ENCODE measurements at regions not wholly inside any gene's neighbourhood (a gene's known extent, or its start where the extent isn't known, plus 50 kb on each side); places are given as distances from the start of the nearest gene placed in this dataset.

DNA sequence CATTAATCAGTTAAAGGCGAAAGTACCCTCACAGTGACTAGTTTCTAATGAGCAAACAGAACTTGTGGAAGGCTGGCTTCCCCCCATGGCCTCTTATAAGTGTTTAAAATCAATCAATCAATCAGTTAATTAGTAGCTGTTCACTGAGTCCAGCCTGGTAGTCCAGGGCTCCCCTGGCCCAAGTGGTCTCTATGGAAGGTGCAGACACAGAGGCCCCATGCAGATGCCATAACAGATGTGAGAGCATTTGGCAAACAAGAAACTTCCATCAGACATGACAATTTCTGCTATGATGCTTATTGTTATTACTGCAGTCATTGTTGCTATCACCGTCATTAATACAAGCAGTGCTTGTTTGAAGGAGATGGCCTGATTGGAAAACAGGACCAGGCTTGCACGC is 179.0 kb upstream of the TSHZ3 start:
- Histone ChIP-seq H3K4me3 (no peak overlapping the region), H3K27ac (no peak overlapping the region), H3K9me3 (peaks cover 8 to 10% of the 10 kb centered on the region in 2 donors), H3K4me1 (no peaks in the 10 kb centered on the region), H3K27me3 (no peaks in the 10 kb centered on the region), H3K36me3 (peaks cover 0 to 8% (median 0%) of the 10 kb centered on the region in 4 donors)
- intact Hi-C loops (cut with DNase I; ENCODE audit: low total_unique reads) (no loop called here), in situ Hi-C loops (cut with MboI; ENCODE audit: low pct_ligation_motif_present in 1 of 4, low pct_unique_long_range_greater_than_20kb in 1 of 4, low sequenced_read_pairs in 3 of 4) (no loop called here)
- no peak for DNase-seq
- 90% methylated on average over 3 of the region's 3 CpGs; no CpG with 5 or more reads in 1 of the 2 donors for WGBS, 2 donors (ENCODE audit: low coverage in 1 of 2)
- TF ChIP-seq POLR2A (IDR thresholded peaks at IDR 0.05) (no peak), POLR2AphosphoS5 (IDR thresholded peaks at IDR 0.05) (no peak), EP300 (IDR thresholded peaks at IDR 0.05; ENCODE audit: low read depth) (no peak)
- TF ChIP-seq, protein P1, sequence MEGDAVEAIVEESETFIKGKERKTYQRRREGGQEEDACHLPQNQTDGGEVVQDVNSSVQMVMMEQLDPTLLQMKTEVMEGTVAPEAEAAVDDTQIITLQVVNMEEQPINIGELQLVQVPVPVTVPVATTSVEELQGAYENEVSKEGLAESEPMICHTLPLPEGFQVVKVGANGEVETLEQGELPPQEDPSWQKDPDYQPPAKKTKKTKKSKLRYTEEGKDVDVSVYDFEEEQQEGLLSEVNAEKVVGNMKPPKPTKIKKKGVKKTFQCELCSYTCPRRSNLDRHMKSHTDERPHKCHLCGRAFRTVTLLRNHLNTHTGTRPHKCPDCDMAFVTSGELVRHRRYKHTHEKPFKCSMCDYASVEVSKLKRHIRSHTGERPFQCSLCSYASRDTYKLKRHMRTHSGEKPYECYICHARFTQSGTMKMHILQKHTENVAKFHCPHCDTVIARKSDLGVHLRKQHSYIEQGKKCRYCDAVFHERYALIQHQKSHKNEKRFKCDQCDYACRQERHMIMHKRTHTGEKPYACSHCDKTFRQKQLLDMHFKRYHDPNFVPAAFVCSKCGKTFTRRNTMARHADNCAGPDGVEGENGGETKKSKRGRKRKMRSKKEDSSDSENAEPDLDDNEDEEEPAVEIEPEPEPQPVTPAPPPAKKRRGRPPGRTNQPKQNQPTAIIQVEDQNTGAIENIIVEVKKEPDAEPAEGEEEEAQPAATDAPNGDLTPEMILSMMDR (IDR thresholded peaks at IDR 0.05), result no peak

GRCh38 chr19:31529121-31529520 is 179.9 kb upstream of the TSHZ3 start:
- TF ChIP-seq EP300 (IDR thresholded peaks at IDR 0.05; ENCODE audit: low read depth) (no peak), POLR2A (IDR thresholded peaks at IDR 0.05) (no peak), POLR2AphosphoS5 (IDR thresholded peaks at IDR 0.05) (no peak)
- TF ChIP-seq, protein P1 (IDR thresholded peaks at IDR 0.05), result no peak
- Histone ChIP-seq H3K9me3 (peaks cover 8 to 10% of the 10 kb centered on the region in 2 donors), H3K36me3 (peaks cover 0 to 8% (median 0%) of the 10 kb centered on the region in 4 donors), H3K4me3 (no peak overlapping the region), H3K27me3 (no peaks in the 10 kb centered on the region), H3K4me1 (no peaks in the 10 kb centered on the region), H3K27ac (no peak overlapping the region)
- no peak for DNase-seq
- intact Hi-C loops (cut with DNase I; ENCODE audit: low total_unique reads), result no loop called here
- in situ Hi-C loops (cut with MboI; ENCODE audit: low pct_ligation_motif_present in 1 of 4, low pct_unique_long_range_greater_than_20kb in 1 of 4, low sequenced_read_pairs in 3 of 4), result no loop called here
- WGBS, 2 donors (ENCODE audit: low coverage in 1 of 2), result 63 to 72% methylated on average over 1 of the region's 1 CpG

- Histone ChIP-seq H3K4me1 (no peaks in the 10 kb centered on the region), H3K4me3 (no peak overlapping the region), H3K9me3 (peaks cover under 1 to 3% of the 10 kb centered on the region in 2 donors), H3K36me3 (no peaks in the 10 kb centered on the region), H3K27me3 (no peaks in the 10 kb centered on the region), H3K27ac (no peak overlapping the region)
- in situ Hi-C loops (cut with MboI; ENCODE audit: low pct_ligation_motif_present in 1 of 4, low pct_unique_long_range_greater_than_20kb in 1 of 4, low sequenced_read_pairs in 3 of 4), result no loop called here
- no peak for TF ChIP-seq POLR2A (IDR thresholded peaks at IDR 0.05)
- TF ChIP-seq, protein P1 (IDR thresholded peaks at IDR 0.05), result no peak
- TF ChIP-seq POLR2AphosphoS5 (IDR thresholded peaks at IDR 0.05), result no peak
- TF ChIP-seq EP300 (IDR thresholded peaks at IDR 0.05; ENCODE audit: low read depth), result no peak
- intact Hi-C loops (cut with DNase I; ENCODE audit: low total_unique reads), result no loop called here
- 92% methylated on average over 7 of the region's 7 CpGs; no CpG with 5 or more reads in 1 of the 2 donors for WGBS, 2 donors (ENCODE audit: low coverage in 1 of 2)
- DNase-seq, result no peak
These were observed 181.5 kb upstream of the TSHZ3 start for GRCh38 chr19:31530781-31531180.

DNA sequence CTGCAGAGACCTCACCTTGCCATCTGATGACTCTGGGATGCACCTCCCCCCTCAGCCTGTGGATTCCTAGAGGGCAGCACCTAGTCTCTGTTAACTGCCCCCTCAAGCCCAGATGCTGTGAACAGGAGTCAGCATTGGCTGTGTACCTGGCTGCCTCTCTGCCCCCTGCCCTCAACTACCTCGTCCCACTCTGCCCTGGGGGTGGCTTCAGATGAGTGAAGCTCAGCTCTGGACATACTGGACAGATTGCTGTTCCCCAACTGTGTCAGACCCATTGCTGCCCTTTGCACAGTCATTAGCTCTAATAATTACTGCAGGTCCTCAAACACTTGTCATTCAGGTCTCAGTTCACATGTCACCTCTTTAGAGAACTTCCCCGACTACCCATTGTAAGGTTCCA is 182.1 kb upstream of the TSHZ3 start:
- H3K4me1 ChIP-seq, result no peaks in the 10 kb centered on the region
- H3K27ac ChIP-seq, result no peak overlapping the region
- no peaks in the 10 kb centered on the region for H3K36me3 ChIP-seq
- intact Hi-C loops (cut with DNase I; ENCODE audit: low total_unique reads), result no loop called here
- H3K4me3 ChIP-seq, result no peak overlapping the region
- DNase-seq, result no peak
- no peaks in the 10 kb centered on the region for H3K27me3 ChIP-seq
- 76% methylated on average over 2 of the region's 2 CpGs; no CpG with 5 or more reads in 1 of the 2 donors for WGBS, 2 donors (ENCODE audit: low coverage in 1 of 2)
- in situ Hi-C loops (cut with MboI; ENCODE audit: low pct_ligation_motif_present in 1 of 4, low pct_unique_long_range_greater_than_20kb in 1 of 4, low sequenced_read_pairs in 3 of 4), result no loop called here
- no peak for TF ChIP-seq EP300 (IDR thresholded peaks at IDR 0.05; ENCODE audit: low read depth)
- no peak for TF ChIP-seq POLR2AphosphoS5 (IDR thresholded peaks at IDR 0.05)
- no peak for TF ChIP-seq POLR2A (IDR thresholded peaks at IDR 0.05)
- TF ChIP-seq, protein P1 (IDR thresholded peaks at IDR 0.05), result no peak
- H3K9me3 ChIP-seq, result no peaks in the 10 kb centered on the region

Data from transverse colon (tissue), 4 donors.